ENCODE measurements at regions not wholly inside any gene's neighbourhood (a gene's known extent, or its start where the extent isn't known, plus 50 kb on each side); places are given as distances from the start of the nearest gene placed in this dataset.

- TF ChIP-seq CTCF (IDR thresholded peaks at IDR 0.05) (no peak), REST (IDR thresholded peaks at IDR 0.05) (no peak), CHD2 (IDR thresholded peaks at IDR 0.05; ENCODE audit: low read length, partially characterized antibody) (no peak), POLR2A (IDR thresholded peaks at IDR 0.05; ENCODE audit: low read length) (no peak), MYC (IDR thresholded peaks at IDR 0.05; ENCODE audit: borderline replicate concordance, low read length) (no peak), SREBF2 (IDR thresholded peaks at IDR 0.05) (no peak), HDAC2 (IDR thresholded peaks at IDR 0.05) (no peak)
- TF ChIP-seq, protein P1, sequence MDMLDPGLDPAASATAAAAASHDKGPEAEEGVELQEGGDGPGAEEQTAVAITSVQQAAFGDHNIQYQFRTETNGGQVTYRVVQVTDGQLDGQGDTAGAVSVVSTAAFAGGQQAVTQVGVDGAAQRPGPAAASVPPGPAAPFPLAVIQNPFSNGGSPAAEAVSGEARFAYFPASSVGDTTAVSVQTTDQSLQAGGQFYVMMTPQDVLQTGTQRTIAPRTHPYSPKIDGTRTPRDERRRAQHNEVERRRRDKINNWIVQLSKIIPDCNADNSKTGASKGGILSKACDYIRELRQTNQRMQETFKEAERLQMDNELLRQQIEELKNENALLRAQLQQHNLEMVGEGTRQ (IDR thresholded peaks at IDR 0.05): no peak
Measured at GRCh38 chr1:98047171-98047570, 126.3 kb upstream of the DPYD start.
